WTC11 (cell line): ENCODE measurements at regions not wholly inside any gene's neighbourhood (a gene's known extent, or its start where the extent isn't known, plus 50 kb on each side); places are given as distances from the start of the nearest gene placed in this dataset.

Experiments
- ATAC-seq: fragments of 200-7000 bp; cut with Tn5 transposase; 2 replicates; pipeline ENCODE4 v1.10.0; 2021; ENCODE audit warnings: mild to moderate bottlenecking, moderate library complexity
- CTCF ChIA-PET: fragments of 300-600 bp; sonication (Branson Sonifier 250); formaldehyde crosslinking; loops from one replicate; lab custom pipeline; 2021; ENCODE audit warnings: antibody characterized with exemption; lab: Charles Lee
- POLR2A ChIA-PET: fragments of 350-600 bp; sonication (Branson Sonifier 250); formaldehyde crosslinking; loops from one replicate; lab custom pipeline; 2021; ENCODE audit warnings: antibody characterized with exemption; lab: Charles Lee
- DNase-seq: peaks from one replicate; pipeline ENCODE4 v3.0.0; 2021; ENCODE audit warnings: low spot score
- H3K27ac Mint-ChIP-seq: 2 replicates; pipeline ENCODE4 v1.8.0; 2021; ENCODE audit warnings: mixed read lengths
- H3K27me3 Mint-ChIP-seq: 2 replicates; pipeline ENCODE4 v1.8.0; 2021; ENCODE audit warnings: low read depth, mild to moderate bottlenecking, moderate library complexity, mixed read lengths
- H3K36me3 Mint-ChIP-seq: 2 replicates; pipeline ENCODE4 v1.8.0; 2021; ENCODE audit warnings: mixed read lengths
- H3K4me1 Mint-ChIP-seq: 2 replicates; pipeline ENCODE4 v1.8.0; 2022; ENCODE audit warnings: mixed read lengths
- H3K4me3 Mint-ChIP-seq: 2 replicates; pipeline ENCODE4 v1.8.0; 2021; ENCODE audit warnings: mild to moderate bottlenecking, moderate library complexity, mixed read lengths
- H3K9me3 Mint-ChIP-seq: 2 replicates; pipeline ENCODE4 v1.8.0; 2021; ENCODE audit warnings: mixed read lengths
- ARID4B ChIP-seq: sonication (generic); formaldehyde crosslinking; IDR thresholded peaks from 2 replicates; pipeline ENCODE4 v1.8.0; 2023; ENCODE audit warnings: missing genetic modification reagents, mild to moderate bottlenecking, borderline replicate concordance
- ATF2 ChIP-seq: sonication (generic); formaldehyde crosslinking; IDR thresholded peaks from 2 replicates; pipeline ENCODE4 v1.8.1; 2022; ENCODE audit warnings: low read depth, missing genetic modification reagents, borderline replicate concordance
- CBFB ChIP-seq: sonication (generic); formaldehyde crosslinking; IDR thresholded peaks from 2 replicates; pipeline ENCODE4 v1.8.1; 2022; ENCODE audit warnings: mild to moderate bottlenecking, low read depth, missing genetic modification reagents
- CDX4 ChIP-seq: fragments of 250-450 bp; sonication (Bioruptor Pico); IDR thresholded peaks from 2 replicates; pipeline ENCODE4 v1.9.0; 2021; ENCODE audit warnings: moderate library complexity, mild to moderate bottlenecking, inconsistent platforms, borderline replicate concordance
- CTCF ChIP-seq: fragments of 200-600 bp; IDR thresholded peaks from 2 replicates; pipeline ENCODE4 v1.8.0; 2022; ENCODE audit warnings: antibody characterized with exemption
- GTF2I ChIP-seq: fragments of 250-450 bp; sonication (Bioruptor Pico); conservative IDR thresholded peaks from 2 replicates; pipeline ENCODE4 v1.4.0; 2021; ENCODE audit warnings: mild to moderate bottlenecking
- HMGXB4 ChIP-seq: sonication (generic); formaldehyde crosslinking; IDR thresholded peaks from 2 replicates; pipeline ENCODE4 v1.8.1; 2023; ENCODE audit warnings: mild to moderate bottlenecking, moderate library complexity, missing genetic modification reagents
- MXD4 ChIP-seq: fragments of 250-450 bp; sonication (Bioruptor Pico); IDR thresholded peaks from 2 replicates; pipeline ENCODE4 v1.8.0; 2021; ENCODE audit warnings: mild to moderate bottlenecking, moderate library complexity, borderline replicate concordance
- PRRX2 ChIP-seq: fragments of 250-450 bp; sonication (Bioruptor Pico); IDR thresholded peaks from 2 replicates; pipeline ENCODE4 v1.8.0; 2021; ENCODE audit warnings: mild to moderate bottlenecking
- USF1 ChIP-seq: sonication (generic); formaldehyde crosslinking; IDR thresholded peaks from 2 replicates; pipeline ENCODE4 v1.8.0; 2022; ENCODE audit warnings: mild to moderate bottlenecking, missing genetic modification reagents
- ZNF423 ChIP-seq: fragments of 250-450 bp; sonication (Bioruptor Pico); IDR thresholded peaks from 2 replicates; pipeline ENCODE4 v2.1.2; 2022; ENCODE audit warnings: mild to moderate bottlenecking, moderate library complexity
- ZNF512 ChIP-seq: sonication (generic); formaldehyde crosslinking; IDR thresholded peaks from 2 replicates; pipeline ENCODE4 v1.8.1; 2022; ENCODE audit warnings: missing genetic modification reagents, borderline replicate concordance
- ZNF532 ChIP-seq: fragments of 250-450 bp; sonication (Bioruptor Pico); IDR thresholded peaks from 2 replicates; pipeline ENCODE4 v1.9.0; 2021; ENCODE audit warnings: mild to moderate bottlenecking, borderline replicate concordance

GRCh38 chr18:73887801-73888200, 259.8 kb downstream of the FBXO15 start (continued):
- TF ChIP-seq ARID4B (CRISPR knock-in tag): no peak
- TF ChIP-seq CDX4 (CRISPR knock-in tag): no peak
- no peak for TF ChIP-seq ZNF532 (CRISPR knock-in tag)
- TF ChIP-seq ATF2: no peak
- TF ChIP-seq USF1 (CRISPR knock-in tag): no peak
- TF ChIP-seq CBFB (CRISPR knock-in tag): no peak
- no peak for TF ChIP-seq PRRX2 (CRISPR knock-in tag)

- Mint-ChIP-seq H3K4me1 (no peaks in the 10 kb centered on the region), H3K4me3 (no peak overlapping the region), H3K27me3 (no peaks in the 10 kb centered on the region; the same call in 1 of the 2 replicates), H3K27ac (no peak overlapping the region), H3K9me3 (peaks cover 18% of the 10 kb centered on the region), H3K36me3 (0 out of 2 replicates have a peak, but pooled peaks cover 7% of the 10 kb centered on the region)
- no peak for DNase-seq
- ChIA-PET CTCF (no interaction called here), POLR2A (no interaction called here)
- ATAC-seq: no peak
- no peak for TF ChIP-seq CTCF
- TF ChIP-seq ARID4B (CRISPR knock-in tag): no peak
- no peak for TF ChIP-seq GTF2I
- no peak for TF ChIP-seq MXD4 (CRISPR knock-in tag)
- no peak for TF ChIP-seq ZNF512
- no peak for TF ChIP-seq PRRX2 (CRISPR knock-in tag)
- no peak for TF ChIP-seq ZNF423 (CRISPR knock-in tag)
- no peak for TF ChIP-seq HMGXB4 (CRISPR knock-in tag)
Observed at GRCh38 chr18:73884868-73885267, 262.8 kb downstream of the FBXO15 start.
